ENCODE measurements at regions not wholly inside any gene's neighbourhood (a gene's known extent, or its start where the extent isn't known, plus 50 kb on each side); places are given as distances from the start of the nearest gene placed in this dataset.

DNA sequence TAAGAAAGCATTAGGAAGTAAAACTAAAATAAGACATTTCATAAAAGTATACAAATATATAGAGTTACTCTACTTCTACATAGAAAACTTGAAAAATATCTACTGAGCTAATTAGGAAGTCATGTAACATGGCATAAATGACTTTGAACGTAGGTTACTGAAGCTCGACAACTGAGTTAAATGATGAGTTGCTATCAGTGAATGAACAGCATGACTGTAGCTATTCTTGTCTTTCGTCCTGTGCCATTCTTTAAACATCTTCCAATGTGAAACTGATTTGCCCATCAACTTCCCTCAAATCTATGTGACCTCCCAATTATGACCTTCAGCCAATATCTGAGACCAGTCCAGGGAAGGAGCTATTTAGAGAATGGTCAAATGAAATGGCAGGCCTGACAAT lies 113.5 kb upstream of the NEBL start:
- TF ChIP-seq, protein P1, sequence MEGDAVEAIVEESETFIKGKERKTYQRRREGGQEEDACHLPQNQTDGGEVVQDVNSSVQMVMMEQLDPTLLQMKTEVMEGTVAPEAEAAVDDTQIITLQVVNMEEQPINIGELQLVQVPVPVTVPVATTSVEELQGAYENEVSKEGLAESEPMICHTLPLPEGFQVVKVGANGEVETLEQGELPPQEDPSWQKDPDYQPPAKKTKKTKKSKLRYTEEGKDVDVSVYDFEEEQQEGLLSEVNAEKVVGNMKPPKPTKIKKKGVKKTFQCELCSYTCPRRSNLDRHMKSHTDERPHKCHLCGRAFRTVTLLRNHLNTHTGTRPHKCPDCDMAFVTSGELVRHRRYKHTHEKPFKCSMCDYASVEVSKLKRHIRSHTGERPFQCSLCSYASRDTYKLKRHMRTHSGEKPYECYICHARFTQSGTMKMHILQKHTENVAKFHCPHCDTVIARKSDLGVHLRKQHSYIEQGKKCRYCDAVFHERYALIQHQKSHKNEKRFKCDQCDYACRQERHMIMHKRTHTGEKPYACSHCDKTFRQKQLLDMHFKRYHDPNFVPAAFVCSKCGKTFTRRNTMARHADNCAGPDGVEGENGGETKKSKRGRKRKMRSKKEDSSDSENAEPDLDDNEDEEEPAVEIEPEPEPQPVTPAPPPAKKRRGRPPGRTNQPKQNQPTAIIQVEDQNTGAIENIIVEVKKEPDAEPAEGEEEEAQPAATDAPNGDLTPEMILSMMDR (IDR thresholded peaks at IDR 0.05; ENCODE audit: poor library complexity, severe bottlenecking) = no peak
- TF ChIP-seq RAD21 (conservative IDR thresholded peaks at IDR 0.05) (no peak), POLR2AphosphoS5 (IDR thresholded peaks at IDR 0.05) (no peak)
